B cell (primary cell): ENCODE measurements at regions not wholly inside any gene's neighbourhood (a gene's known extent, or its start where the extent isn't known, plus 50 kb on each side); places are given as distances from the start of the nearest gene placed in this dataset.

Source experiments
- CTCF ChIP-seq: fragments of 200-600 bp; IDR thresholded peaks from one replicate; pipeline ENCODE4 v1.8.0; 2022; ENCODE audit warnings: antibody characterized with exemption, mild to moderate bottlenecking
- EZH2 ChIP-seq: IDR thresholded peaks from 2 replicates; pipeline ENCODE4 v1.6.1; 2012; ENCODE audit warnings: borderline replicate concordance, low read depth, mild to moderate bottlenecking, moderate library complexity, low read length; ENCODE audit not compliant: insufficient read depth, poor library complexity, severe bottlenecking

DNA sequence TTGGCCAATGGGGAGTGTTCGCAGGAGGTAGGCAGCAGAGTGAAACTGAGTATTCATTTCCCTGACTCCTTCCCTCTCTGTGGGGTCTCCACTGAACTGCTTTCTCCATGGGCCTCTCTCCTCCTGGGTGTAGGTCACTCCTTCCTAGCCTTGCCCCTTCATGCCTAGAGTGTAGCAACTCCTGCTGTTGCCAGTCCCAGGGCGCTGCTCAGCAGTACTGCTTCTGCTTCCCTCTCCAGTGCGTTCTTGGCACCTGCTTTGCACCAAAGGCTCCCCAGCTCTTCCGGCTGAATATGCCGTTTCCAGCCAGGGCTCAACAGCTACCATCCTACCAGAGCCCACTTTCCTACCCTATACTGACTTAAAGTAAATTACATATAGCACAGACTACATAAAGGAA lies 92.2 kb downstream of the MAF start:
- TF ChIP-seq EZH2: no peak
- TF ChIP-seq CTCF: no peak
